ENCODE measurements at regions not wholly inside any gene's neighbourhood (a gene's known extent, or its start where the extent isn't known, plus 50 kb on each side); places are given as distances from the start of the nearest gene placed in this dataset.

GRCh38 chr1:213484333-213484732 lies 433.3 kb downstream of the RPS6KC1 start:
- TF ChIP-seq EZH2 (IDR thresholded peaks at IDR 0.05; ENCODE audit: low read length, unreplicated experiment): no peak
- TF ChIP-seq CTCF (conservative IDR thresholded peaks at IDR 0.05; ENCODE audit: low read depth, low read length): no peak
- no peak for TF ChIP-seq EZH2phosphoT487 (IDR thresholded peaks at IDR 0.05; ENCODE audit: borderline replicate concordance, low read length)

Measured in PC-3 (cell line).